Islet precursor cell (in vitro differentiated cells): ENCODE measurements at regions not wholly inside any gene's neighbourhood (a gene's known extent, or its start where the extent isn't known, plus 50 kb on each side); places are given as distances from the start of the nearest gene placed in this dataset.
"Not testable (repeated sequence)": the region's sequence is repeated elsewhere in the genome, so short reads cannot be mapped to it uniquely, and the experiment has no call there.

Source experiments
- DNase-seq: peaks from one replicate; pipeline ENCODE4 v3.0.0-alpha.2; 2018

- DNase-seq, result no peak
Observed at GRCh38 chr13:76703621-76704288, 182.4 kb downstream of the KCTD12 start.

- DNase-seq, result no peak
Observed at GRCh38 chr13:76703216-76703615, 183.0 kb downstream of the KCTD12 start.

GRCh38 chr13:76697288-76697687 is 188.9 kb downstream of the KCTD12 start:
- DNase-seq, result no peak

- DNase-seq, result peak; percentile 93
Observed at GRCh38 chr13:76696370-76696769, 189.8 kb downstream of the KCTD12 start.

GRCh38 chr13:76693086-76693485 is 193.1 kb downstream of the KCTD12 start:
- DNase-seq, result no peak

GRCh38 chr13:76692346-76692745 is 193.9 kb downstream of the KCTD12 start:
- no peak for DNase-seq

GRCh38 chr13:76690611-76691010 is 195.6 kb downstream of the KCTD12 start:
- DNase-seq, result no peak

GRCh38 chr13:76687467-76687866 is 198.7 kb downstream of the KCTD12 start:
- no peak for DNase-seq

- DNase-seq, result no peak
Observed at GRCh38 chr13:76685938-76686337, 200.3 kb downstream of the KCTD12 start.

GRCh38 chr13:76684336-76684735 is 201.9 kb downstream of the KCTD12 start:
- no peak for DNase-seq

GRCh38 chr13:76683854-76684253 is 202.4 kb downstream of the KCTD12 start:
- no peak for DNase-seq

- DNase-seq, result no peak
Observed at GRCh38 chr13:76683168-76683567, 203.0 kb downstream of the KCTD12 start.

- DNase-seq, result no peak
Observed at GRCh38 chr13:76680112-76680511, 206.1 kb downstream of the KCTD12 start.

GRCh38 chr13:76677043-76677442 is 209.2 kb downstream of the KCTD12 start:
- no peak for DNase-seq

GRCh38 chr13:76672420-76672819 is 213.8 kb downstream of the KCTD12 start:
- DNase-seq, result no peak

- DNase-seq, result no peak
Observed at GRCh38 chr13:76668716-76669115, 217.5 kb downstream of the KCTD12 start.

GRCh38 chr13:76668141-76668540 is 218.1 kb downstream of the KCTD12 start:
- DNase-seq, result no peak

- no peak for DNase-seq
Observed at GRCh38 chr13:76667551-76667950, 218.7 kb downstream of the KCTD12 start.

- DNase-seq, result no peak
Observed at GRCh38 chr13:76663592-76664335, 222.4 kb downstream of the KCTD12 start.

GRCh38 chr13:76659074-76659473 is 227.1 kb downstream of the KCTD12 start:
- DNase-seq, result not testable (repeated sequence)

- no peak for DNase-seq
Observed at GRCh38 chr13:76656500-76656899, 229.7 kb downstream of the KCTD12 start.

GRCh38 chr13:76656056-76656455 is 230.1 kb downstream of the KCTD12 start:
- no peak for DNase-seq

GRCh38 chr13:76654263-76654662 is 231.9 kb downstream of the KCTD12 start:
- no peak for DNase-seq

- no peak for DNase-seq
Observed at GRCh38 chr13:76651286-76651685, 234.9 kb downstream of the KCTD12 start.

GRCh38 chr13:76647550-76647949 is 238.7 kb downstream of the KCTD12 start:
- DNase-seq, result no peak
